ENCODE measurements at regions not wholly inside any gene's neighbourhood (a gene's known extent, or its start where the extent isn't known, plus 50 kb on each side); places are given as distances from the start of the nearest gene placed in this dataset.

DNA sequence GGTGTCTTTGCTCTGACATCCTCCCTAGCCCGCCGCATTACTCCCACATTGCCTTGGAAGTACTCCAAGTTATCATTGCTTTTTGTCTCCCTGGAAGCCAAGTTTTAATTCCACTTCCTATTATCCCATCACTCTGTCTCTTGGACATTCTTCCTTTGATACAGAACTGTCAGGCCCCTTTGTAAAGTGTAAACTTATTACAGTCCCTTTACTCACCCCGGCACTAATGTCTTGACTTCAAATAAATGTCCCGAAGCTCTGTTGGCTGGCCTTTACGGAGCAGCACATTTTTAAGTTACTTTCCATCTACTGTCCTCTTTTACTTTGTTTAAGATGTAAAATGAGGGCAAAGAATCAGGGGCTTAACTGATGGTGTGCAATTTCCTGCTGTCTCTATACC is 223.5 kb upstream of the IGFBP7 start:
- H3K27me3 ChIP-seq = no peaks in the 10 kb centered on the region
- no peaks in the 10 kb centered on the region for H3K4me1 ChIP-seq
- H3K36me3 ChIP-seq = no peaks in the 10 kb centered on the region
- H3K4me3 ChIP-seq = no peak overlapping the region
- H3K9me3 ChIP-seq = no peaks in the 10 kb centered on the region
- intact Hi-C loops (cut with DNase I) = no loop called here
- WGBS, 2 donors = 68 to 82% methylated on average over 5 of the region's 5 CpGs
- FAIRE-seq = no peak
- TF ChIP-seq, protein P1, sequence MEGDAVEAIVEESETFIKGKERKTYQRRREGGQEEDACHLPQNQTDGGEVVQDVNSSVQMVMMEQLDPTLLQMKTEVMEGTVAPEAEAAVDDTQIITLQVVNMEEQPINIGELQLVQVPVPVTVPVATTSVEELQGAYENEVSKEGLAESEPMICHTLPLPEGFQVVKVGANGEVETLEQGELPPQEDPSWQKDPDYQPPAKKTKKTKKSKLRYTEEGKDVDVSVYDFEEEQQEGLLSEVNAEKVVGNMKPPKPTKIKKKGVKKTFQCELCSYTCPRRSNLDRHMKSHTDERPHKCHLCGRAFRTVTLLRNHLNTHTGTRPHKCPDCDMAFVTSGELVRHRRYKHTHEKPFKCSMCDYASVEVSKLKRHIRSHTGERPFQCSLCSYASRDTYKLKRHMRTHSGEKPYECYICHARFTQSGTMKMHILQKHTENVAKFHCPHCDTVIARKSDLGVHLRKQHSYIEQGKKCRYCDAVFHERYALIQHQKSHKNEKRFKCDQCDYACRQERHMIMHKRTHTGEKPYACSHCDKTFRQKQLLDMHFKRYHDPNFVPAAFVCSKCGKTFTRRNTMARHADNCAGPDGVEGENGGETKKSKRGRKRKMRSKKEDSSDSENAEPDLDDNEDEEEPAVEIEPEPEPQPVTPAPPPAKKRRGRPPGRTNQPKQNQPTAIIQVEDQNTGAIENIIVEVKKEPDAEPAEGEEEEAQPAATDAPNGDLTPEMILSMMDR (IDR thresholded peaks at IDR 0.05) = no peak
- DNase-seq = no peak
- H3K27ac ChIP-seq = no peak overlapping the region
- no peak for ATAC-seq

DNA sequence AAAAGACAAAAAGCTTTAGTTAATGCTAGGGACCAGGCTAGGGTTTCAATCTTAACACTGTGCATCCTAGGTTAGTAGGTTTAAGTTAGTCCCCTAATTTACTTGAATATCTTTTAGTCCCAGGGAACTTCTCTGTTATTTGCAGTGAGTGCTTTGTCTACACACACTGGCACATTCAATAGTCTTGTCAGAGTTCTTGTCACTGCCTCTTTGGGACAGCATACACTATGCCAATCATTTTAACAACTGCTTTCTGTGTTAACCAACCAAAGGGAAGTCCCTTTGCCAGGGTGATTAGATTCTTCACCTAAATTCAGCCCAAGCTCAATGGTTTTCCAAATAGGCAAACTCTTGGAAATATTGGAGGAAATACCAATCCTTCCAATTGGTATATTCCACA is 221.8 kb upstream of the IGFBP7 start:
- no peaks in the 10 kb centered on the region for H3K4me1 ChIP-seq
- no peaks in the 10 kb centered on the region for H3K27me3 ChIP-seq
- intact Hi-C loops (cut with DNase I) = no loop called here
- H3K4me3 ChIP-seq = no peak overlapping the region
- no peak for FAIRE-seq
- no peak for ATAC-seq
- TF ChIP-seq, protein P1 (IDR thresholded peaks at IDR 0.05) = no peak
- H3K36me3 ChIP-seq = no peaks in the 10 kb centered on the region
- H3K9me3 ChIP-seq = no peaks in the 10 kb centered on the region
- no peak for DNase-seq
- H3K27ac ChIP-seq = no peak overlapping the region

DNA sequence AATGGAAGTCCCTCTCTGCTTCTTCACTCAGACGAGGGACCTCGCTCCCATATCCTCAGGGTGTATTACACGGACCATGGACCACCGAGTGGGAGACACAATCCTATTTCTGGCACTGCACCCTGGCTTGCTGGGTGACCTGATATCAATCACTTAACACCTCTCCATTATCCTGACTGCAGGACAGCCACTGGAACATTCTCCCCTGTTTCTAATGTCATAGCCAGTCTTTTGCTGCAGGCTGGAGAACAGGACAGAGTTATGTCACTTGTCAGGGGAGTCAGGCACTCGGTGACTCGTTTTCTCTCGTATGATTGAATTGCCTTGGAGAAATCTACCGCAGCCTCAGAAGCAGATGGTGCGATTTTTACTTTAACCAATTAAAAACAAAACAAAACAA is 219.1 kb upstream of the IGFBP7 start:
- TF ChIP-seq, protein P1 (IDR thresholded peaks at IDR 0.05) = no peak
- FAIRE-seq = no peak

DNA sequence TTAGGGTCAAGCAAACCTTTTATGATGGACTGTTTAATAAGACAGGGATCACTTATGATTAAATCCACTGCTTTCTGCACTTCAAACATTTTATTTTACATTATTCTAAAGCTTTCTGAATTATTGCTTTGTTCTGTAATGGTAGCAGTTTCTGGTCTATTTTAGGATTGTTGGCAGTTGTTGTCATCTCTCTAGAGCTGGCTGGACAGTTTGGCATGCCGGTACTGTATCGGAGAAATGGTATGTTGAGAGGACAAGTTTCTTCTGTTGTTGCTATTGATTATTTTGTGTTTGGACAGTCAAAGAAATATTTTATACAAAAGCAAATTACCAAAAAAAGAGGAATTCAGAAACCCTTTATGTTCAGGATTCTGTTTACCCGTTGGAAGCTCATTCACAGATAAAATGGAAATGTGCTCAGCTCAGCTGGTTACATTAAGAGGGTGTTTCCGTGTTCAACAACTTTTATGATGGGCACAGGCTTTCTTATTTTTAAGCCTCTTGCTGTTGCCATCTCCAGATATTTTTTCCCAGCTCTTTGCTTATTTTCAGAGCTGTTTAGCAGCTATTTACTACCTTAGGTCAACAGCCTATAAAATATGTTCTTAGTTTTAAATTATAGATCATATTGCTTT is 214.6 kb upstream of the IGFBP7 start:
- Histone ChIP-seq H3K9me3 (no peaks in the 10 kb centered on the region), H3K4me1 (no peaks in the 10 kb centered on the region), H3K36me3 (no peaks in the 10 kb centered on the region), H3K4me3 (no peak overlapping the region), H3K27ac (no peak overlapping the region), H3K27me3 (no peaks in the 10 kb centered on the region)
- DNase-seq (no peak), FAIRE-seq (no peak), ATAC-seq (no peak)
- 40 to 41% methylated on average over 4 of the region's 4 CpGs for WGBS, 2 donors
- TF ChIP-seq, protein P1 (IDR thresholded peaks at IDR 0.05) = no peak
- intact Hi-C loops (cut with DNase I) = no loop called here

More for the DNA sequence above, 219.1 kb upstream of the IGFBP7 start:
- no peaks in the 10 kb centered on the region for H3K27me3 ChIP-seq
- no peaks in the 10 kb centered on the region for H3K9me3 ChIP-seq
- no peak overlapping the region for H3K27ac ChIP-seq
- no peaks in the 10 kb centered on the region for H3K4me1 ChIP-seq
- H3K4me3 ChIP-seq = no peak overlapping the region
- intact Hi-C loops (cut with DNase I) = no loop called here
- ATAC-seq (no peak), DNase-seq (no peak)
- 68 to 79% methylated on average over 9 of the region's 9 CpGs for WGBS, 2 donors
- no peaks in the 10 kb centered on the region for H3K36me3 ChIP-seq

DNA sequence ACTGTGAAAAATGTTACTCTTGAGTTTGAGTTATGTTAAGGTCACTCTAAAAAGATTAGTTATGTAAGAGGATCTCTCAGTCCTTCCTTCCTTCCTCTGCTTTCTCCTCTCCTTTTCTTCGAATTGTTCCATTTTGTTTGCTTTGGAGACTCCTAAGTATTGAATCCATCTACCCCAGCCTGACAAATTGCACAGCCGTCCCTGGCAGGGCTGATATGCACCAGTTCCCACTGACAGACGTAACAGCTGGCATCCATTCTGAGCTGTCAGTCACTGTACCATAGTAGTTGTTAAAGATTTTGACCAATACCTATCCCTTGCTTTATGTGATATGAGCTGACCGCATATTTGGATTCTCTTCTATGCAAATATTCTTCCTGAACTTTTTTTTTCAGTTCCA is 210.7 kb upstream of the IGFBP7 start:
- Histone ChIP-seq H3K27ac (no peak overlapping the region), H3K4me3 (no peak overlapping the region), H3K27me3 (no peaks in the 10 kb centered on the region), H3K4me1 (no peaks in the 10 kb centered on the region), H3K36me3 (no peaks in the 10 kb centered on the region), H3K9me3 (no peaks in the 10 kb centered on the region)
- no peak for ATAC-seq
- 29 to 30% methylated on average over 4 of the region's 4 CpGs for WGBS, 2 donors
- TF ChIP-seq, protein P1 (IDR thresholded peaks at IDR 0.05) = no peak
- no peak for FAIRE-seq
- intact Hi-C loops (cut with DNase I) = no loop called here
- no peak for DNase-seq

Data from pancreas (tissue), 10 donors.